GDM1 (cell line): ENCODE measurements at regions not wholly inside any gene's neighbourhood (a gene's known extent, or its start where the extent isn't known, plus 50 kb on each side); places are given as distances from the start of the nearest gene placed in this dataset.

Source experiments
- DNase-seq: peaks from one replicate; lab custom pipeline; 2025; lab: John Stamatoyannopoulos, UW

GRCh38 chr3:68056556-68056955, 402.1 kb upstream of the SUCLG2 start:
- DNase-seq: no peak

GRCh38 chr3:68055215-68055614, 400.8 kb upstream of the SUCLG2 start:
- no peak for DNase-seq

- DNase-seq: no peak
Observed at GRCh38 chr3:68049776-68050175, 395.4 kb upstream of the SUCLG2 start.

GRCh38 chr3:68045976-68046375, 391.6 kb upstream of the SUCLG2 start:
- no peak for DNase-seq

GRCh38 chr3:68033867-68034266, 379.5 kb upstream of the SUCLG2 start:
- no peak for DNase-seq

- no peak for DNase-seq
Observed at GRCh38 chr3:68032209-68032608, 377.8 kb upstream of the SUCLG2 start.

GRCh38 chr3:68025189-68025588, 370.8 kb upstream of the SUCLG2 start:
- DNase-seq: no peak

GRCh38 chr3:68019876-68020275, 365.5 kb upstream of the SUCLG2 start:
- DNase-seq: no peak

- DNase-seq: no peak
Observed at GRCh38 chr3:68018275-68018674, 363.9 kb upstream of the SUCLG2 start.

GRCh38 chr3:68017069-68017468, 362.7 kb upstream of the SUCLG2 start:
- DNase-seq: no peak

- no peak for DNase-seq
Observed at GRCh38 chr3:68009900-68010299, 355.5 kb upstream of the SUCLG2 start.

- DNase-seq: no peak
Observed at GRCh38 chr3:68007621-68008226, 353.3 kb upstream of the SUCLG2 start.

GRCh38 chr3:68006646-68007045, 352.2 kb upstream of the SUCLG2 start:
- DNase-seq: no peak

- no peak for DNase-seq
Observed at GRCh38 chr3:68004091-68004490, 349.7 kb upstream of the SUCLG2 start.

- DNase-seq: no peak
Observed at GRCh38 chr3:67998281-67998680, 343.9 kb upstream of the SUCLG2 start.

GRCh38 chr3:67995206-67995605, 340.8 kb upstream of the SUCLG2 start:
- DNase-seq: no peak

- no peak for DNase-seq
Observed at GRCh38 chr3:67986706-67987105, 332.3 kb upstream of the SUCLG2 start.

- no peak for DNase-seq
Observed at GRCh38 chr3:67983166-67983565, 328.8 kb upstream of the SUCLG2 start.

- DNase-seq: no peak
Observed at GRCh38 chr3:67981077-67981476, 326.7 kb upstream of the SUCLG2 start.

GRCh38 chr3:67979342-67979741, 324.9 kb upstream of the SUCLG2 start:
- no peak for DNase-seq

GRCh38 chr3:67977762-67978161, 323.4 kb upstream of the SUCLG2 start:
- no peak for DNase-seq

- no peak for DNase-seq
Observed at GRCh38 chr3:67976663-67977062, 322.3 kb upstream of the SUCLG2 start.

GRCh38 chr3:67964596-67964995, 310.2 kb upstream of the SUCLG2 start:
- no peak for DNase-seq

- DNase-seq: no peak
Observed at GRCh38 chr3:67957268-67957667, 302.9 kb upstream of the SUCLG2 start.
